Spleen (tissue), 11 donors: ENCODE measurements at regions not wholly inside any gene's neighbourhood (a gene's known extent, or its start where the extent isn't known, plus 50 kb on each side); places are given as distances from the start of the nearest gene placed in this dataset.
"Not testable (repeated sequence)": the region's sequence is repeated elsewhere in the genome, so short reads cannot be mapped to it uniquely, and the experiment has no call there.

Experiments used
- DNase-seq: peaks from one replicate; pipeline ENCODE4 v3.0.0-alpha.2; 2020
- H3K27ac ChIP-seq, 8 donors: fragments of 200-600 bp; sonication (generic) in 7 of 8; 1 replicate in 4 of 8; 2 replicates in 4 of 8; pipeline versions ENCODE4 v1.5.0 to v1.8.0; 2016 to 2021; ENCODE audit warnings: inconsistent platforms in 4 of 8, mild to moderate bottlenecking in 4 of 8, moderate library complexity in 1 of 8
- H3K27me3 ChIP-seq, 7 donors: fragments of 200-600 bp; sonication (generic) in 6 of 7; replicated peaks in 1 of 7; 1 replicate in 4 of 7; 2 replicates in 3 of 7; pipeline versions ENCODE4 v1.5.0 to v1.8.0; 2016 to 2021; ENCODE audit warnings: inconsistent platforms in 3 of 7, mild to moderate bottlenecking in 1 of 7
- H3K36me3 ChIP-seq, 6 donors: fragments of 200-600 bp; sonication (generic) in 5 of 6; 1 replicate in 4 of 6; 2 replicates in 2 of 6; pipeline versions ENCODE4 v1.5.0 to v1.8.0; 2016 to 2021; ENCODE audit warnings: inconsistent platforms in 2 of 6
- H3K4me1 ChIP-seq, 6 donors: fragments of 200-600 bp; sonication (generic) in 5 of 6; 1 replicate in 3 of 6; 2 replicates in 3 of 6; pipeline versions ENCODE4 v1.5.0 to v1.8.0; 2016 to 2021; ENCODE audit warnings: inconsistent platforms in 3 of 6
- H3K4me3 ChIP-seq, 8 donors: fragments of 200-600 bp; sonication (generic) in 7 of 8; 1 replicate in 4 of 8; 2 replicates in 4 of 8; pipeline versions ENCODE4 v1.5.0 to v1.8.0; 2016 to 2021; ENCODE audit warnings: inconsistent platforms in 4 of 8, mild to moderate bottlenecking in 4 of 8, moderate library complexity in 2 of 8
- H3K9me3 ChIP-seq, 8 donors: fragments of 200-600 bp; sonication (generic) in 7 of 8; 1 replicate in 4 of 8; 2 replicates in 4 of 8; pipeline versions ENCODE4 v1.5.0 to v1.8.0; 2016 to 2021; ENCODE audit warnings: inconsistent platforms in 4 of 8
- POLR2A ChIP-seq, 3 donors: fragments of 450-650 bp; IDR thresholded peaks; one replicate each; pipeline ENCODE4 v1.5.1; 2017; ENCODE audit warnings: antibody characterized with exemption in 3 of 3, mild to moderate bottlenecking in 1 of 3
- POLR2AphosphoS5 ChIP-seq, 3 donors: sonication (generic); formaldehyde crosslinking; IDR thresholded peaks; one replicate each; pipeline ENCODE4 v1.5.1; 2017; ENCODE audit warnings: antibody characterized with exemption in 3 of 3
- WGBS, 5 donors: extraction: QIAGEN DNeasy Blood & Tissue Kit in 3 of 5; methylation state at CpG; one replicate each; pipeline versions ENCODE4 v1.1.5 to v1.1.7; 2013 to 2018; 5-methylcytosine and 5-hydroxymethylcytosine counted together
- intact Hi-C: fragments of 100-400 bp; cut with DNase I; formaldehyde crosslinking; loops from one replicate; pipeline ENCODE4 v1.15.0; 2023; ENCODE audit warnings: low total_unique reads
- TF ChIP-seq, protein P1 (sequence below), 11 experiments: fragments of 200-600 bp in 7 of 11; fragments of 450-650 bp in 4 of 11; sonication (generic) in 4 of 11; IDR thresholded peaks in 8 of 11; conservative IDR thresholded peaks in 3 of 11; 1 replicate in 7 of 11; 2 replicates in 4 of 11; pipeline versions ENCODE4 v1.4.0 to v1.8.0; 2016 to 2021; ENCODE audit warnings: antibody characterized with exemption in 11 of 11, inconsistent platforms in 4 of 11, mild to moderate bottlenecking in 1 of 11
- donor health status: healthy with polysubstance abuse.
- donor health status: DM: no; HTN: no; CAD: no; lungs with moderate emphysema.
- donor health status: DM: no; HTN: no; CAD: no.
- donor health status: Bipolar disorder and iron deficiency.
- donor health status: healthy.
- donor health status: DM: no; HTN: no; CAD: no.
- donor health status: DM: yes; HTN: yes; CAD: no.

GRCh38 chr1:96525657-96526557 lies 195.7 kb upstream of the PTBP2 start:
- Histone ChIP-seq H3K27ac (peak overlapping the region in 5 of 8 donors; percentile 31 to 66 (median 57)), H3K4me3 (no peak overlapping the region), H3K36me3 (no peaks in the 10 kb centered on the region), H3K4me1 (no peaks in the 10 kb centered on the region), H3K27me3 (no peaks in the 10 kb centered on the region), H3K9me3 (peaks cover 7 to 30% (median 19%) of the 10 kb centered on the region in 8 donors)
- intact Hi-C loops, result no loop called here
- WGBS, 5 donors, result 74 to 86% (median 81%) methylated on average over 8 of the region's 8 CpGs
- DNase-seq, result no peak
- TF ChIP-seq POLR2A (IDR thresholded peaks at IDR 0.05), result no peak
- peak in 1 of 3 donors; percentile 29 for TF ChIP-seq POLR2AphosphoS5 (IDR thresholded peaks at IDR 0.05)

DNA sequence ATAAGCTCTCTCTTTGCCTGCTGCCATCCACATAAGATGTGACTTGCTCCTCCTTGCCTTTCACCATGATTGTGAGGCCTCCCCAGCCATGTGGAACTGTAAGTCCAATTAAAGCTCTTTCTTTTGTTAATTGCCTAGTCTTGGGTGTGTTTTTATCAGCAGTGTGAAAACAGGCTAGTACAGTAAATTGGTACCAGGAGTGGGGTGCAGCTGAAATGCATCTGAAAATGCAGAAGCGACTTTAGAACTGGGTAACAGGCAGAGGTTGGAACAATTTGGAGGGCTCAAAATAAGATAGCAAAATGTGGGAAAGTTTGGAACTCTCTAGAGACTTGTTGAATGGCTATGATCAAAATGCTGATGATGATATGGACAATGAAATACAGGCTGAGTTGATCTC lies 192.9 kb upstream of the PTBP2 start:
- intact Hi-C loops, H3K4me3 ChIP-seq, H3K27me3 ChIP-seq, DNase-seq, H3K4me1 ChIP-seq, H3K27ac ChIP-seq, H3K36me3 ChIP-seq: not testable (repeated sequence)
- H3K9me3 ChIP-seq, result peaks cover 7 to 30% (median 19%) of the 10 kb centered on the region in 8 donors
- WGBS, 5 donors, result 77 to 98% (median 89%) methylated on average over 1 of the region's 1 CpG

DNA sequence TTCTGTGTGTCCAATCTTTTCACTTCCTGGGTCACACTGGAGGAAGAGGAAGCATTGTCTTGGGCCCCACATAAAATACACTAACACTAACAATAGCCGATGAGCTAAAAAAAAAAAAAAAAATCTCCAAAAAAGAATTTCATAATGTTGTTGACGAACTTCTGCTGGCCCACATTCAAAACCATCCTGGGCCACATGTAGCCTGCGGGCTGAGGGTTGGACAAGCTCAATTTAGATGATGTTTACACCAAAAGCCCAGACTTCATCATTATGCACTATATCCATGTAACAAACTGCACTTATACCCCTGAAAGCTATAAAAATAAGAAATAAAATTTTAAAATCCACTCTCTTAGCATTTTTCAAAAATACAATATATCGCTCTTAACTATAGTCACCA lies 187.8 kb upstream of the PTBP2 start:
- no peak overlapping the region for H3K4me3 ChIP-seq
- no peaks in the 10 kb centered on the region for H3K36me3 ChIP-seq
- H3K27ac ChIP-seq, result no peak overlapping the region
- peaks cover 0 to 16% (median 8%) of the 10 kb centered on the region in 8 donors for H3K9me3 ChIP-seq
- TF ChIP-seq, protein P1, sequence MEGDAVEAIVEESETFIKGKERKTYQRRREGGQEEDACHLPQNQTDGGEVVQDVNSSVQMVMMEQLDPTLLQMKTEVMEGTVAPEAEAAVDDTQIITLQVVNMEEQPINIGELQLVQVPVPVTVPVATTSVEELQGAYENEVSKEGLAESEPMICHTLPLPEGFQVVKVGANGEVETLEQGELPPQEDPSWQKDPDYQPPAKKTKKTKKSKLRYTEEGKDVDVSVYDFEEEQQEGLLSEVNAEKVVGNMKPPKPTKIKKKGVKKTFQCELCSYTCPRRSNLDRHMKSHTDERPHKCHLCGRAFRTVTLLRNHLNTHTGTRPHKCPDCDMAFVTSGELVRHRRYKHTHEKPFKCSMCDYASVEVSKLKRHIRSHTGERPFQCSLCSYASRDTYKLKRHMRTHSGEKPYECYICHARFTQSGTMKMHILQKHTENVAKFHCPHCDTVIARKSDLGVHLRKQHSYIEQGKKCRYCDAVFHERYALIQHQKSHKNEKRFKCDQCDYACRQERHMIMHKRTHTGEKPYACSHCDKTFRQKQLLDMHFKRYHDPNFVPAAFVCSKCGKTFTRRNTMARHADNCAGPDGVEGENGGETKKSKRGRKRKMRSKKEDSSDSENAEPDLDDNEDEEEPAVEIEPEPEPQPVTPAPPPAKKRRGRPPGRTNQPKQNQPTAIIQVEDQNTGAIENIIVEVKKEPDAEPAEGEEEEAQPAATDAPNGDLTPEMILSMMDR (IDR thresholded peaks at IDR 0.05 in 8 of 11, conservative IDR thresholded peaks at IDR 0.05 in 3 of 11), result no peak
- no peak for TF ChIP-seq POLR2AphosphoS5 (IDR thresholded peaks at IDR 0.05)
- TF ChIP-seq POLR2A (IDR thresholded peaks at IDR 0.05), result no peak
- H3K27me3 ChIP-seq, result no peaks in the 10 kb centered on the region
- peaks cover 0 to 3% (median 0%) of the 10 kb centered on the region in 6 donors for H3K4me1 ChIP-seq
- intact Hi-C loops, result no loop called here
- no peak for DNase-seq
- 88 to 95% (median 93%) methylated on average over 4 of the region's 4 CpGs for WGBS, 5 donors

DNA sequence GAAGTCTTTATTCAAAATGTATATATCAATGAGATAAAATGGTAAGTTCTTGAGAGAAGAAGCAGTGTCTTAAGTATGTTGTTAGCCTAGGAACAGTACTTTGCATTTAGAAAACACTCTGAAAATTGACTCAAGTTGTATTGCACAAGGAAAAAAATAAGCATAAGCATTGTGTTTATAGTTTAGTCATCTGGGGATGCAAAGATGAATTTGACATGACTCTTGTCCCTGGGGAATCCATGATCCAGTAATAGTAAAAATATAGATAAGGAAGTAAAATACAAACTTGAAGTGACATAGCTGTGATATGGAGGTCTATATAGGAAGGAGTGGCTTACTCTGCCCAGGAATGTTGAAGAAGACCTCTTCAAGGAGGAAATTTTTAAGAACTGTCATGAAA lies 185.0 kb upstream of the PTBP2 start:
- TF ChIP-seq, protein P1 (IDR thresholded peaks at IDR 0.05 in 8 of 11, conservative IDR thresholded peaks at IDR 0.05 in 3 of 11), result no peak
- no peak for TF ChIP-seq POLR2A (IDR thresholded peaks at IDR 0.05)
- no peak for TF ChIP-seq POLR2AphosphoS5 (IDR thresholded peaks at IDR 0.05)
- DNase-seq, result no peak
- Histone ChIP-seq H3K9me3 (no peaks in the 10 kb centered on the region), H3K27me3 (no peaks in the 10 kb centered on the region), H3K36me3 (no peaks in the 10 kb centered on the region), H3K27ac (peak overlapping the region in 2 of 8 donors; percentile 67 to 74), H3K4me1 (peaks cover 0 to 3% (median 0%) of the 10 kb centered on the region in 6 donors), H3K4me3 (no peak overlapping the region)
- intact Hi-C loops, result no loop called here

GRCh38 chr1:96538111-96538641 lies 183.4 kb upstream of the PTBP2 start:
- H3K4me1 ChIP-seq, result peaks cover 0 to 3% (median 0%) of the 10 kb centered on the region in 6 donors
- TF ChIP-seq, protein P1 (IDR thresholded peaks at IDR 0.05 in 8 of 11, conservative IDR thresholded peaks at IDR 0.05 in 3 of 11), result peak in 2 of 11 experiments; percentile 7 to 17
- no peak for TF ChIP-seq POLR2A (IDR thresholded peaks at IDR 0.05)
- TF ChIP-seq POLR2AphosphoS5 (IDR thresholded peaks at IDR 0.05), result peak in 1 of 3 donors; percentile 67
- no peak for DNase-seq
- 55 to 79% (median 66%) methylated on average over 4 of the region's 4 CpGs for WGBS, 5 donors
- no peak overlapping the region for H3K4me3 ChIP-seq
- H3K9me3 ChIP-seq, result no peaks in the 10 kb centered on the region
- H3K36me3 ChIP-seq, result no peaks in the 10 kb centered on the region
- H3K27me3 ChIP-seq, result no peaks in the 10 kb centered on the region
- peak overlapping the region; percentile 13 to 78 (median 68) for H3K27ac ChIP-seq
- intact Hi-C loops, result no loop called here
